GM12873 (cell line): ENCODE measurements at regions not wholly inside any gene's neighbourhood (a gene's known extent, or its start where the extent isn't known, plus 50 kb on each side); places are given as distances from the start of the nearest gene placed in this dataset.

Experiments
- CTCF ChIP-seq: IDR thresholded peaks from 2 replicates; pipeline ENCODE4 v1.5.1; 2012; ENCODE audit warnings: low read depth, mild to moderate bottlenecking, moderate library complexity, low read length, control low read depth; ENCODE audit not compliant: insufficient read depth; ENCODE audit errors: missing control alignments

GRCh38 chr16:72425571-72426341 lies 253.8 kb upstream of the PMFBP1 start:
- no peak for TF ChIP-seq CTCF

- no peak for TF ChIP-seq CTCF
Observed at GRCh38 chr16:72424757-72425156, 252.8 kb upstream of the PMFBP1 start.

- no peak for TF ChIP-seq CTCF
Observed at GRCh38 chr16:72422308-72422897, 250.4 kb upstream of the PMFBP1 start.

- TF ChIP-seq CTCF, result no peak
Observed at GRCh38 chr16:72419638-72420037, 247.7 kb upstream of the PMFBP1 start.

GRCh38 chr16:72415379-72415778 lies 243.4 kb upstream of the PMFBP1 start:
- no peak for TF ChIP-seq CTCF

- TF ChIP-seq CTCF, result no peak
Observed at GRCh38 chr16:72410492-72410891, 238.5 kb upstream of the PMFBP1 start.

GRCh38 chr16:72409423-72409822 lies 237.5 kb upstream of the PMFBP1 start:
- no peak for TF ChIP-seq CTCF
